B cell (primary cell): ENCODE measurements at regions not wholly inside any gene's neighbourhood (a gene's known extent, or its start where the extent isn't known, plus 50 kb on each side); places are given as distances from the start of the nearest gene placed in this dataset.

ENCODE experiments used
- ATAC-seq: fragments of 200-7000 bp; cut with Tn5 transposase; one replicate; pipeline ENCODE4 v1.10.0; 2021; ENCODE audit warnings: low read depth, mild to moderate bottlenecking, moderate number of reproducible peaks, moderate library complexity
- CTCF ChIA-PET: fragments of 350-600 bp; sonication (Branson Sonifier 250); formaldehyde crosslinking; loops from one replicate; lab custom pipeline; 2021; ENCODE audit warnings: antibody characterized with exemption, inconsistent platforms; lab: Charles Lee
- POLR2A ChIA-PET: fragments of 350-600 bp; sonication (Branson Sonifier 250); formaldehyde crosslinking; loops from one replicate; lab custom pipeline; 2021; ENCODE audit warnings: antibody characterized with exemption; lab: Charles Lee
- DNase-seq: peaks from one replicate; pipeline ENCODE4 v3.0.0; 2013
- H2AFZ ChIP-seq: 2 replicates; pipeline ENCODE4 v1.6.1; 2012; ENCODE audit warnings: mild to moderate bottlenecking, low read depth, low read length; ENCODE audit not compliant: insufficient read depth, poor library complexity, severe bottlenecking
- H3K27ac ChIP-seq, 2 donors: 1 replicate in 1 of 2; 2 replicates in 1 of 2; pipeline ENCODE4 v1.5.1; 2012 to 2013; ENCODE audit warnings: low read length in 2 of 2, mild to moderate bottlenecking in 2 of 2, moderate library complexity in 1 of 2
- H3K27me3 ChIP-seq, 4 experiments: fragments of 200-600 bp in 1 of 4; sonication (generic) in 1 of 4; replicated peaks in 1 of 4; 1 replicate in 2 of 4; 2 replicates in 2 of 4; pipeline versions ENCODE4 v1.6.1 to v1.7.0; 2013 to 2016; ENCODE audit warnings: low read length in 3 of 4, mild to moderate bottlenecking in 2 of 4, mixed read lengths in 1 of 4, moderate library complexity in 1 of 4; ENCODE audit not compliant: insufficient read depth in 4 of 4, control insufficient read depth in 3 of 4; ENCODE audit errors: control extremely low read depth in 1 of 4
- H3K36me3 ChIP-seq, 2 experiments: replicated peaks in 1 of 2; 1 replicate in 1 of 2; 2 replicates in 1 of 2; pipeline versions ENCODE4 v1.6.1 to v1.7.1; 2013; ENCODE audit warnings: low read length in 1 of 2; ENCODE audit not compliant: insufficient read depth in 2 of 2, control insufficient read depth in 1 of 2; ENCODE audit errors: control extremely low read depth in 1 of 2, extremely low read depth in 1 of 2
- H3K4me1 ChIP-seq, 2 donors: fragments of 200-600 bp in 1 of 2; sonication (generic) in 1 of 2; 1 replicate in 1 of 2; 2 replicates in 1 of 2; pipeline versions ENCODE4 v1.5.1 to v1.6.1; 2013 to 2017; ENCODE audit warnings: low read length in 2 of 2; ENCODE audit not compliant: control insufficient read depth in 2 of 2, insufficient read depth in 2 of 2
- H3K4me2 ChIP-seq: replicated peaks from 2 replicates; pipeline ENCODE3; 2012; ENCODE audit warnings: mild to moderate bottlenecking, low read depth, low read length; ENCODE audit not compliant: poor library complexity, severe bottlenecking
- H3K4me3 ChIP-seq, 5 experiments: fragments of 200-600 bp in 1 of 5; sonication (generic) in 1 of 5; 1 replicate in 3 of 5; 2 replicates in 2 of 5; pipeline versions ENCODE4 v1.5.1 to v1.7.0; 2011 to 2016; ENCODE audit warnings: low read length in 4 of 5, mild to moderate bottlenecking in 4 of 5, low read depth in 2 of 5, control low read depth in 1 of 5, moderate library complexity in 1 of 5; ENCODE audit not compliant: insufficient read depth in 1 of 5; ENCODE audit errors: control extremely low read depth in 1 of 5, extremely low read depth in 1 of 5
- H3K79me2 ChIP-seq: fragments of 200-600 bp; sonication (generic); one replicate; pipeline ENCODE4 v1.6.0; 2016; ENCODE audit warnings: low read length; ENCODE audit not compliant: control insufficient read depth, insufficient read depth
- H3K9ac ChIP-seq: fragments of 200-600 bp; sonication (generic); 2 replicates; pipeline ENCODE4 v1.6.1; 2017; ENCODE audit warnings: mild to moderate bottlenecking, low read length, moderate library complexity
- H3K9me3 ChIP-seq, 3 donors: one replicate each; pipeline versions ENCODE4 v1.6.1 to v1.7.1; 2013; ENCODE audit warnings: low read length in 2 of 3; ENCODE audit not compliant: control insufficient read depth in 2 of 3, insufficient read depth in 1 of 3; ENCODE audit errors: control extremely low read depth in 1 of 3
- H4K20me1 ChIP-seq: 2 replicates; pipeline ENCODE4 v1.6.0; 2012; ENCODE audit warnings: mild to moderate bottlenecking, low read length; ENCODE audit not compliant: insufficient read depth, control insufficient read depth, poor library complexity, severe bottlenecking
- H3K27ac Mint-ChIP-seq: one replicate; pipeline ENCODE4 v1.8.0; 2021; ENCODE audit warnings: mixed read lengths
- H3K27me3 Mint-ChIP-seq: one replicate; pipeline ENCODE4 v1.8.0; 2021; ENCODE audit warnings: mixed read lengths
- H3K4me1 Mint-ChIP-seq: one replicate; pipeline ENCODE4 v1.8.0; 2021; ENCODE audit warnings: mixed read lengths
- H3K4me3 Mint-ChIP-seq: one replicate; pipeline ENCODE4 v1.8.0; 2021; ENCODE audit warnings: mixed read lengths
- H3K9me3 Mint-ChIP-seq: one replicate; pipeline ENCODE4 v1.8.0; 2022; ENCODE audit warnings: mixed read lengths; ENCODE audit not compliant: insufficient read depth
- EZH2 ChIP-seq: IDR thresholded peaks from 2 replicates; pipeline ENCODE4 v1.6.1; 2012; ENCODE audit warnings: borderline replicate concordance, low read depth, mild to moderate bottlenecking, moderate library complexity, low read length; ENCODE audit not compliant: insufficient read depth, poor library complexity, severe bottlenecking
- WGBS: methylation state at CpG from one replicate; pipeline ENCODE4 v1.1.5; 2013; ENCODE audit warnings: missing lambda C conversion rate; ENCODE audit not compliant: insufficient coverage; 5-methylcytosine and 5-hydroxymethylcytosine counted together
- intact Hi-C: fragments of 100-400 bp; cut with micrococcal nuclease; formaldehyde crosslinking; loops from one replicate; pipeline ENCODE4 v1.10.0; 2022
- TF ChIP-seq, protein P1 (sequence below): fragments of 200-600 bp; IDR thresholded peaks from one replicate; pipeline ENCODE4 v1.8.0; 2022; ENCODE audit warnings: antibody characterized with exemption, mild to moderate bottlenecking

- H3K27me3 Mint-ChIP-seq, result no peaks in the 10 kb centered on the region
- no peak overlapping the region for H3K27ac ChIP-seq
- no peak overlapping the region for H3K9ac ChIP-seq
- no peak overlapping the region for H3K4me2 ChIP-seq
- H3K27ac Mint-ChIP-seq, result no peak overlapping the region
- WGBS, result 50% methylated on average over 1 of the region's 3 CpGs
- H2AFZ ChIP-seq, result no peak overlapping the region
- no peaks in the 10 kb centered on the region for H3K9me3 ChIP-seq
- CTCF ChIA-PET, result no interaction called here
- TF ChIP-seq EZH2, result no peak
- TF ChIP-seq, protein P1, sequence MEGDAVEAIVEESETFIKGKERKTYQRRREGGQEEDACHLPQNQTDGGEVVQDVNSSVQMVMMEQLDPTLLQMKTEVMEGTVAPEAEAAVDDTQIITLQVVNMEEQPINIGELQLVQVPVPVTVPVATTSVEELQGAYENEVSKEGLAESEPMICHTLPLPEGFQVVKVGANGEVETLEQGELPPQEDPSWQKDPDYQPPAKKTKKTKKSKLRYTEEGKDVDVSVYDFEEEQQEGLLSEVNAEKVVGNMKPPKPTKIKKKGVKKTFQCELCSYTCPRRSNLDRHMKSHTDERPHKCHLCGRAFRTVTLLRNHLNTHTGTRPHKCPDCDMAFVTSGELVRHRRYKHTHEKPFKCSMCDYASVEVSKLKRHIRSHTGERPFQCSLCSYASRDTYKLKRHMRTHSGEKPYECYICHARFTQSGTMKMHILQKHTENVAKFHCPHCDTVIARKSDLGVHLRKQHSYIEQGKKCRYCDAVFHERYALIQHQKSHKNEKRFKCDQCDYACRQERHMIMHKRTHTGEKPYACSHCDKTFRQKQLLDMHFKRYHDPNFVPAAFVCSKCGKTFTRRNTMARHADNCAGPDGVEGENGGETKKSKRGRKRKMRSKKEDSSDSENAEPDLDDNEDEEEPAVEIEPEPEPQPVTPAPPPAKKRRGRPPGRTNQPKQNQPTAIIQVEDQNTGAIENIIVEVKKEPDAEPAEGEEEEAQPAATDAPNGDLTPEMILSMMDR, result no peak
- DNase-seq (no peak), ATAC-seq (no peak)
- H3K9me3 Mint-ChIP-seq, result no peaks in the 10 kb centered on the region
- no peaks in the 10 kb centered on the region for H3K27me3 ChIP-seq
- H3K4me1 ChIP-seq, result peaks cover 0 to 6% of the 10 kb centered on the region in 2 donors
- POLR2A ChIA-PET, result no interaction called here
- peaks cover 19% of the 10 kb centered on the region for H3K4me1 Mint-ChIP-seq
- H3K79me2 ChIP-seq, result no peaks in the 10 kb centered on the region
- no peak overlapping the region for H3K4me3 ChIP-seq
- H3K4me3 Mint-ChIP-seq, result no peak overlapping the region
- intact Hi-C loops, result no loop called here
- H3K36me3 ChIP-seq, result no peaks in the 10 kb centered on the region
- no peaks in the 10 kb centered on the region for H4K20me1 ChIP-seq
Observed at GRCh38 chr3:106942051-106942450, 435.2 kb upstream of the CCDC54 start.

GRCh38 chr3:106943071-106943470 lies 434.2 kb upstream of the CCDC54 start:
- no peak overlapping the region for H3K4me2 ChIP-seq
- DNase-seq, result no peak
- ChIA-PET CTCF (no interaction called here), POLR2A (no interaction called here)
- H3K27me3 ChIP-seq, result no peaks in the 10 kb centered on the region
- intact Hi-C loops, result no loop called here
- no peak overlapping the region for H2AFZ ChIP-seq
- no peak overlapping the region for H3K4me3 Mint-ChIP-seq
- TF ChIP-seq, protein P1, result no peak
- H3K27me3 Mint-ChIP-seq, result no peaks in the 10 kb centered on the region
- no peak overlapping the region for H3K9ac ChIP-seq
- H3K4me3 ChIP-seq, result no peak overlapping the region
- no peak for ATAC-seq
- H3K9me3 ChIP-seq, result no peaks in the 10 kb centered on the region
- no peaks in the 10 kb centered on the region for H3K9me3 Mint-ChIP-seq
- H3K27ac ChIP-seq, result no peak overlapping the region
- H3K36me3 ChIP-seq, result no peaks in the 10 kb centered on the region
- H4K20me1 ChIP-seq, result no peaks in the 10 kb centered on the region
- peaks cover 19% of the 10 kb centered on the region for H3K4me1 Mint-ChIP-seq
- H3K27ac Mint-ChIP-seq, result no peak overlapping the region
- H3K79me2 ChIP-seq, result no peaks in the 10 kb centered on the region
- H3K4me1 ChIP-seq, result peaks cover 0 to 6% of the 10 kb centered on the region in 2 donors
